SK-N-SH (cell line): ENCODE measurements at regions not wholly inside any gene's neighbourhood (a gene's known extent, or its start where the extent isn't known, plus 50 kb on each side); places are given as distances from the start of the nearest gene placed in this dataset.

ENCODE experiments used
- SMC3 ChIP-seq: IDR thresholded peaks from 2 replicates; pipeline ENCODE4 v1.6.1; 2012; ENCODE audit warnings: low read depth, low read length, improper control_type of control experiment
- TAF1 ChIP-seq: IDR thresholded peaks from 2 replicates; pipeline ENCODE4 v1.6.1; 2012; ENCODE audit warnings: low read depth, mild to moderate bottlenecking, low read length, moderate library complexity, borderline replicate concordance
- TF ChIP-seq, protein P1 (sequence below): fragments of 200-600 bp; sonication (generic); IDR thresholded peaks from 2 replicates; pipeline ENCODE4 v1.6.1; 2017; ENCODE audit warnings: antibody characterized with exemption, mild to moderate bottlenecking, moderate library complexity

DNA sequence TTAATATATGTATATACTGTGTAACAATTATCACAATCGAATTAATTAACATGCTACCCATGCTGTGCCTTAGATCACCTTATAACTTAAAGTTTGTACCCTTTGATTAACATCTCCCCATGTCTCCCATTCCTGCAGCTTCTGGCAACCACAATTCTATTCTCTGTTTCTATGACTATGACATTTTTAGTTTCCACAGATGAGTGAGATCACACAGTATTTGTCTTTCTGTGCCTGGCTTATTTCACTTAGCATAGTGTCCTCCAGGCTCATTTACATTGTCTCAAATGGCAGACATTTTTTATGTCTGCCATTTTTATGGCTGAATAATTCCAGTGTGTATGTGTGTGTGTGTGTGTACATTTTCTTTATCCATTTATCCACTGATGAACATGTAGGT, 146.1 kb upstream of the SLC28A3 start:
- TF ChIP-seq, protein P1, sequence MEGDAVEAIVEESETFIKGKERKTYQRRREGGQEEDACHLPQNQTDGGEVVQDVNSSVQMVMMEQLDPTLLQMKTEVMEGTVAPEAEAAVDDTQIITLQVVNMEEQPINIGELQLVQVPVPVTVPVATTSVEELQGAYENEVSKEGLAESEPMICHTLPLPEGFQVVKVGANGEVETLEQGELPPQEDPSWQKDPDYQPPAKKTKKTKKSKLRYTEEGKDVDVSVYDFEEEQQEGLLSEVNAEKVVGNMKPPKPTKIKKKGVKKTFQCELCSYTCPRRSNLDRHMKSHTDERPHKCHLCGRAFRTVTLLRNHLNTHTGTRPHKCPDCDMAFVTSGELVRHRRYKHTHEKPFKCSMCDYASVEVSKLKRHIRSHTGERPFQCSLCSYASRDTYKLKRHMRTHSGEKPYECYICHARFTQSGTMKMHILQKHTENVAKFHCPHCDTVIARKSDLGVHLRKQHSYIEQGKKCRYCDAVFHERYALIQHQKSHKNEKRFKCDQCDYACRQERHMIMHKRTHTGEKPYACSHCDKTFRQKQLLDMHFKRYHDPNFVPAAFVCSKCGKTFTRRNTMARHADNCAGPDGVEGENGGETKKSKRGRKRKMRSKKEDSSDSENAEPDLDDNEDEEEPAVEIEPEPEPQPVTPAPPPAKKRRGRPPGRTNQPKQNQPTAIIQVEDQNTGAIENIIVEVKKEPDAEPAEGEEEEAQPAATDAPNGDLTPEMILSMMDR, result no peak
- TF ChIP-seq SMC3 (no peak), TAF1 (no peak)
